HG03558 (cell line): ENCODE measurements at regions not wholly inside any gene's neighbourhood (a gene's known extent, or its start where the extent isn't known, plus 50 kb on each side); places are given as distances from the start of the nearest gene placed in this dataset.
"Not testable (repeated sequence)": the region's sequence is repeated elsewhere in the genome, so short reads cannot be mapped to it uniquely, and the experiment has no call there.

Source experiments
- ATAC-seq: cut with Tn5 transposase; IDR thresholded peaks from one replicate; pipeline ENCODE4 v1.9.1; 2021; ENCODE audit warnings: moderate number of reproducible peaks; ENCODE audit not compliant: unreplicated experiment; ENCODE audit errors: extremely low read depth

- ATAC-seq = not testable (repeated sequence)
Measured at GRCh38 chr5:63732880-63733279, 229.4 kb downstream of the HTR1A start.

GRCh38 chr5:63727583-63727982, 234.7 kb downstream of the HTR1A start:
- ATAC-seq = no peak

- no peak for ATAC-seq
Measured at GRCh38 chr5:63726496-63726895, 235.7 kb downstream of the HTR1A start.

GRCh38 chr5:63719147-63719546, 243.1 kb downstream of the HTR1A start:
- no peak for ATAC-seq

- ATAC-seq = no peak
Measured at GRCh38 chr5:63700241-63700640, 262.0 kb downstream of the HTR1A start.

GRCh38 chr5:63697811-63698210, 264.4 kb downstream of the HTR1A start:
- ATAC-seq = no peak

- no peak for ATAC-seq
Measured at GRCh38 chr5:63690546-63690945, 271.7 kb downstream of the HTR1A start.

- ATAC-seq = no peak
Measured at GRCh38 chr5:63687854-63688516, 274.3 kb downstream of the HTR1A start.

- ATAC-seq = no peak
Measured at GRCh38 chr5:63686938-63687337, 275.3 kb downstream of the HTR1A start.

GRCh38 chr5:63686181-63686580, 276.1 kb downstream of the HTR1A start:
- no peak for ATAC-seq

- no peak for ATAC-seq
Measured at GRCh38 chr5:63685454-63685853, 276.8 kb downstream of the HTR1A start.

- no peak for ATAC-seq
Measured at GRCh38 chr5:63674881-63675280, 287.4 kb downstream of the HTR1A start.

- ATAC-seq = no peak
Measured at GRCh38 chr5:63655043-63655442, 307.2 kb downstream of the HTR1A start.

- ATAC-seq = no peak
Measured at GRCh38 chr5:63650581-63650980, 311.7 kb downstream of the HTR1A start.

GRCh38 chr5:63648376-63648775, 313.9 kb downstream of the HTR1A start:
- ATAC-seq = no peak

- no peak for ATAC-seq
Measured at GRCh38 chr5:63629951-63630630, 332.2 kb downstream of the HTR1A start.

- no peak for ATAC-seq
Measured at GRCh38 chr5:63613442-63613841, 348.8 kb downstream of the HTR1A start.

- ATAC-seq = no peak
Measured at GRCh38 chr5:63603996-63604395, 358.2 kb downstream of the HTR1A start.

- ATAC-seq = no peak
Measured at GRCh38 chr5:63602971-63603370, 359.3 kb downstream of the HTR1A start.

- ATAC-seq = no peak
Measured at GRCh38 chr5:63596254-63596653, 366.0 kb downstream of the HTR1A start.

- ATAC-seq = no peak
Measured at GRCh38 chr5:63573380-63573779, 388.9 kb downstream of the HTR1A start.

- no peak for ATAC-seq
Measured at GRCh38 chr5:63572740-63573139, 389.5 kb downstream of the HTR1A start.
